ENCODE measurements at regions not wholly inside any gene's neighbourhood (a gene's known extent, or its start where the extent isn't known, plus 50 kb on each side); places are given as distances from the start of the nearest gene placed in this dataset.

- H3K27ac Mint-ChIP-seq, result no peak overlapping the region
- intact Hi-C loops (cut with micrococcal nuclease), result no loop called here
- H3K9me3 Mint-ChIP-seq, result no peaks in the 10 kb centered on the region
- H3K4me1 Mint-ChIP-seq (ENCODE audit: low read depth), result no peaks in the 10 kb centered on the region
- H3K27me3 Mint-ChIP-seq, result peaks cover 9% of the 10 kb centered on the region
- no peak overlapping the region for H3K4me3 Mint-ChIP-seq
- no peaks in the 10 kb centered on the region for H3K36me3 Mint-ChIP-seq
- no peak for DNase-seq
- ChIA-PET CTCF (interaction anchor here (0.6 to 1.4 kb wide), 2 partner anchors 8 to 720 kb away, joined by 3 read pairs; no protein-coding TSS in a partner anchor), POLR2A (no interaction called here)
Observed at GRCh38 chr14:37894463-37894862, 299.0 kb downstream of the TTC6 start.

- Mint-ChIP-seq H3K9me3 (no peaks in the 10 kb centered on the region), H3K4me1 (ENCODE audit: low read depth) (peaks cover 4% of the 10 kb centered on the region), H3K36me3 (no peaks in the 10 kb centered on the region), H3K4me3 (no peak overlapping the region), H3K27ac (no peak overlapping the region), H3K27me3 (peaks cover 9% of the 10 kb centered on the region)
- ChIA-PET POLR2A (no interaction called here), CTCF (interaction anchor here (0.5 to 0.9 kb wide), 3 partner anchors 8 to 638 kb away, joined by 3 read pairs; no protein-coding TSS in a partner anchor)
- intact Hi-C loops (cut with micrococcal nuclease), result no loop called here
- DNase-seq, result no peak
Observed at GRCh38 chr14:37899365-37899764, 303.9 kb downstream of the TTC6 start.

GRCh38 chr14:37900561-37900960, 305.1 kb downstream of the TTC6 start:
- intact Hi-C loops (cut with micrococcal nuclease), result loop anchor here (5.0 kb wide), 1 partner anchor 297 kb away; no protein-coding TSS in a partner anchor
- CTCF ChIA-PET, result no interaction called here
- POLR2A ChIA-PET, result no interaction called here
- Mint-ChIP-seq H3K36me3 (no peaks in the 10 kb centered on the region), H3K27me3 (peaks cover 9% of the 10 kb centered on the region), H3K27ac (no peak overlapping the region), H3K4me3 (no peak overlapping the region), H3K4me1 (ENCODE audit: low read depth) (peaks cover 4% of the 10 kb centered on the region), H3K9me3 (no peaks in the 10 kb centered on the region)
- no peak for DNase-seq

- Mint-ChIP-seq H3K4me1 (ENCODE audit: low read depth) (peaks cover 4% of the 10 kb centered on the region), H3K27me3 (peaks cover 9% of the 10 kb centered on the region), H3K4me3 (no peak overlapping the region), H3K36me3 (no peaks in the 10 kb centered on the region), H3K27ac (no peak overlapping the region), H3K9me3 (no peaks in the 10 kb centered on the region)
- no peak for DNase-seq
- intact Hi-C loops (cut with micrococcal nuclease), result loop anchor here (5.0 kb wide), 1 partner anchor 295 kb away; no protein-coding TSS in a partner anchor
- POLR2A ChIA-PET, result no interaction called here
- CTCF ChIA-PET, result interaction anchor here (1.1 to 1.8 kb wide), 4 partner anchors 14 to 968 kb away, joined by 3 to 7 read pairs (median 4); no protein-coding TSS in a partner anchor
Observed at GRCh38 chr14:37901978-37902377, 305.7 kb upstream of the SSTR1 start.

- Mint-ChIP-seq H3K27me3 (peaks cover 9% of the 10 kb centered on the region), H3K4me1 (ENCODE audit: low read depth) (peaks cover 4% of the 10 kb centered on the region), H3K27ac (no peak overlapping the region), H3K9me3 (no peaks in the 10 kb centered on the region), H3K36me3 (no peaks in the 10 kb centered on the region), H3K4me3 (no peak overlapping the region)
- DNase-seq, result peak; percentile 13
- ChIA-PET CTCF (interaction anchor here (0.6 to 2.2 kb wide), 11 partner anchors 10 to 977 kb away, joined by 3 to 11 read pairs (median 4); no protein-coding TSS in a partner anchor), POLR2A (no interaction called here)
- intact Hi-C loops (cut with micrococcal nuclease), result loop anchor here (1.0 to 5.0 kb wide), 3 partner anchors 294 to 1112 kb away; no protein-coding TSS in a partner anchor
Observed at GRCh38 chr14:37903343-37904191, 304.1 kb upstream of the SSTR1 start.

GRCh38 chr14:37924622-37925021, 283.1 kb upstream of the SSTR1 start:
- intact Hi-C loops (cut with micrococcal nuclease), result no loop called here
- POLR2A ChIA-PET, result no interaction called here
- Mint-ChIP-seq H3K9me3 (no peaks in the 10 kb centered on the region), H3K27me3 (peaks cover 1% of the 10 kb centered on the region), H3K27ac (no peak overlapping the region), H3K4me3 (no peak overlapping the region), H3K4me1 (ENCODE audit: low read depth) (no peaks in the 10 kb centered on the region), H3K36me3 (no peaks in the 10 kb centered on the region)
- no peak for DNase-seq
- CTCF ChIA-PET, result no interaction called here

- intact Hi-C loops (cut with micrococcal nuclease), result no loop called here
Observed at GRCh38 chr14:37932008-37932407, 275.7 kb upstream of the SSTR1 start.

GRCh38 chr14:37932481-37932880, 275.2 kb upstream of the SSTR1 start:
- Mint-ChIP-seq H3K27ac (no peak overlapping the region), H3K36me3 (no peaks in the 10 kb centered on the region)
- POLR2A ChIA-PET, result no interaction called here

More at GRCh38 chr14:37932008-37932407, 275.7 kb upstream of the SSTR1 start:
- ChIA-PET CTCF (no interaction called here), POLR2A (no interaction called here)
- H3K27ac Mint-ChIP-seq, result no peak overlapping the region
- no peaks in the 10 kb centered on the region for H3K27me3 Mint-ChIP-seq
- no peak overlapping the region for H3K4me3 Mint-ChIP-seq
- DNase-seq, result no peak
- H3K9me3 Mint-ChIP-seq, result no peaks in the 10 kb centered on the region
- no peaks in the 10 kb centered on the region for H3K36me3 Mint-ChIP-seq
- no peaks in the 10 kb centered on the region for H3K4me1 Mint-ChIP-seq (ENCODE audit: low read depth)

GRCh38 chr14:37936971-37937370, 270.7 kb upstream of the SSTR1 start:
- ChIA-PET CTCF (no interaction called here), POLR2A (no interaction called here)
- no peaks in the 10 kb centered on the region for H3K4me1 Mint-ChIP-seq (ENCODE audit: low read depth)
- no peak for DNase-seq
- H3K27ac Mint-ChIP-seq, result no peak overlapping the region
- H3K36me3 Mint-ChIP-seq, result no peaks in the 10 kb centered on the region
- no peaks in the 10 kb centered on the region for H3K9me3 Mint-ChIP-seq
- H3K27me3 Mint-ChIP-seq, result peaks cover 4% of the 10 kb centered on the region
- intact Hi-C loops (cut with micrococcal nuclease), result no loop called here
- no peak overlapping the region for H3K4me3 Mint-ChIP-seq

More at GRCh38 chr14:37932481-37932880, 275.2 kb upstream of the SSTR1 start:
- no peak overlapping the region for H3K4me3 Mint-ChIP-seq
- no peak for DNase-seq
- no peaks in the 10 kb centered on the region for H3K9me3 Mint-ChIP-seq
- CTCF ChIA-PET, result no interaction called here
- no peaks in the 10 kb centered on the region for H3K27me3 Mint-ChIP-seq
- no peaks in the 10 kb centered on the region for H3K4me1 Mint-ChIP-seq (ENCODE audit: low read depth)
- intact Hi-C loops (cut with micrococcal nuclease), result no loop called here

GRCh38 chr14:37939442-37940028, 268.2 kb upstream of the SSTR1 start:
- no peak for DNase-seq
- no peaks in the 10 kb centered on the region for H3K4me1 Mint-ChIP-seq (ENCODE audit: low read depth)
- ChIA-PET POLR2A (no interaction called here), CTCF (no interaction called here)
- H3K36me3 Mint-ChIP-seq, result no peaks in the 10 kb centered on the region
- peaks cover 7% of the 10 kb centered on the region for H3K9me3 Mint-ChIP-seq
- H3K27me3 Mint-ChIP-seq, result peaks cover 4% of the 10 kb centered on the region
- no peak overlapping the region for H3K4me3 Mint-ChIP-seq
- intact Hi-C loops (cut with micrococcal nuclease), result no loop called here
- H3K27ac Mint-ChIP-seq, result no peak overlapping the region

GRCh38 chr14:37945959-37946358, 261.7 kb upstream of the SSTR1 start:
- POLR2A ChIA-PET, result no interaction called here
- H3K4me3 Mint-ChIP-seq, result no peak overlapping the region
- peaks cover 2% of the 10 kb centered on the region for H3K36me3 Mint-ChIP-seq

GRCh38 chr14:37946819-37947218, 260.9 kb upstream of the SSTR1 start:
- intact Hi-C loops (cut with micrococcal nuclease), result no loop called here
- H3K9me3 Mint-ChIP-seq, result peaks cover 37% of the 10 kb centered on the region
- no peaks in the 10 kb centered on the region for H3K27me3 Mint-ChIP-seq
- no peak overlapping the region for H3K4me3 Mint-ChIP-seq
- CTCF ChIA-PET, result no interaction called here
- H3K36me3 Mint-ChIP-seq, result peaks cover 2% of the 10 kb centered on the region
- POLR2A ChIA-PET, result no interaction called here
- H3K4me1 Mint-ChIP-seq (ENCODE audit: low read depth), result no peaks in the 10 kb centered on the region
- no peak for DNase-seq
- H3K27ac Mint-ChIP-seq, result no peak overlapping the region

More at GRCh38 chr14:37945959-37946358, 261.7 kb upstream of the SSTR1 start:
- no peaks in the 10 kb centered on the region for H3K27me3 Mint-ChIP-seq
- DNase-seq, result no peak
- intact Hi-C loops (cut with micrococcal nuclease), result no loop called here
- no peak overlapping the region for H3K27ac Mint-ChIP-seq
- no peaks in the 10 kb centered on the region for H3K4me1 Mint-ChIP-seq (ENCODE audit: low read depth)
- CTCF ChIA-PET, result no interaction called here
- H3K9me3 Mint-ChIP-seq, result peaks cover 36% of the 10 kb centered on the region

Measured in activated CD4-positive, alpha-beta memory T cell treated with anti-CD3 and anti-CD28 coated beads for 36 hours (primary cell).